ENCODE measurements at regions not wholly inside any gene's neighbourhood (a gene's known extent, or its start where the extent isn't known, plus 50 kb on each side); places are given as distances from the start of the nearest gene placed in this dataset.
"Not testable (repeated sequence)": the region's sequence is repeated elsewhere in the genome, so short reads cannot be mapped to it uniquely, and the experiment has no call there.

- no peak for DNase-seq
Observed at GRCh38 chr21:15283138-15283537, 218.3 kb upstream of the NRIP1 start.

GRCh38 chr21:15283789-15284188 is 219.0 kb upstream of the NRIP1 start:
- no peak for DNase-seq

- DNase-seq: no peak
Observed at GRCh38 chr21:15285556-15285955, 220.8 kb upstream of the NRIP1 start.

GRCh38 chr21:15289246-15289645 is 224.4 kb upstream of the NRIP1 start:
- no peak for DNase-seq

GRCh38 chr21:15289896-15290841 is 225.4 kb upstream of the NRIP1 start:
- no peak for DNase-seq

- no peak for DNase-seq
Observed at GRCh38 chr21:15291621-15292266, 226.9 kb upstream of the NRIP1 start.

- DNase-seq: no peak
Observed at GRCh38 chr21:15293240-15293639, 228.4 kb upstream of the NRIP1 start.

- no peak for DNase-seq
Observed at GRCh38 chr21:15295875-15296274, 231.1 kb upstream of the NRIP1 start.

GRCh38 chr21:15297824-15298223 is 233.0 kb upstream of the NRIP1 start:
- no peak for DNase-seq

- DNase-seq: no peak
Observed at GRCh38 chr21:15298306-15298705, 233.5 kb upstream of the NRIP1 start.

GRCh38 chr21:15298755-15299154 is 234.0 kb upstream of the NRIP1 start:
- not testable (repeated sequence) for DNase-seq

- no peak for DNase-seq
Observed at GRCh38 chr21:15300131-15300530, 235.3 kb upstream of the NRIP1 start.

- no peak for DNase-seq
Observed at GRCh38 chr21:15301014-15301413, 236.2 kb upstream of the NRIP1 start.

GRCh38 chr21:15301736-15302135 is 236.9 kb upstream of the NRIP1 start:
- DNase-seq: no peak

- DNase-seq: no peak
Observed at GRCh38 chr21:15306271-15306670, 241.5 kb upstream of the NRIP1 start.

GRCh38 chr21:15308333-15308732 is 243.5 kb upstream of the NRIP1 start:
- no peak for DNase-seq

GRCh38 chr21:15309022-15309590 is 244.3 kb upstream of the NRIP1 start:
- DNase-seq: no peak

- no peak for DNase-seq
Observed at GRCh38 chr21:15309721-15310120, 244.9 kb upstream of the NRIP1 start.

- no peak for DNase-seq
Observed at GRCh38 chr21:15311510-15311909, 246.7 kb upstream of the NRIP1 start.

GRCh38 chr21:15317034-15317433 is 252.2 kb upstream of the NRIP1 start:
- DNase-seq: not testable (repeated sequence)

GRCh38 chr21:15319727-15320126 is 254.9 kb upstream of the NRIP1 start:
- no peak for DNase-seq

GRCh38 chr21:15324542-15324941 is 259.7 kb upstream of the NRIP1 start:
- no peak for DNase-seq

GRCh38 chr21:15326032-15326867 is 261.4 kb upstream of the NRIP1 start:
- DNase-seq: no peak
